Skeletal muscle tissue (tissue), 3 donors: ENCODE measurements at regions not wholly inside any gene's neighbourhood (a gene's known extent, or its start where the extent isn't known, plus 50 kb on each side); places are given as distances from the start of the nearest gene placed in this dataset.
"Not testable (repeated sequence)": the region's sequence is repeated elsewhere in the genome, so short reads cannot be mapped to it uniquely, and the experiment has no call there.

Experiments
- H3K27ac ChIP-seq: one replicate; pipeline ENCODE4 v1.7.0; 2013; ENCODE audit warnings: mild to moderate bottlenecking, low read depth, low read length, inconsistent platforms
- H3K27me3 ChIP-seq, 3 donors: one replicate each; pipeline ENCODE4 v1.7.0; 2013; ENCODE audit warnings: low read length in 3 of 3; ENCODE audit not compliant: control insufficient read depth in 3 of 3, insufficient read depth in 3 of 3
- H3K36me3 ChIP-seq, 3 donors: one replicate each; pipeline ENCODE4 v1.7.0; 2013; ENCODE audit warnings: low read length in 3 of 3; ENCODE audit not compliant: control insufficient read depth in 3 of 3, insufficient read depth in 3 of 3
- H3K4me1 ChIP-seq, 3 donors: one replicate each; pipeline ENCODE4 v1.7.0; 2013; ENCODE audit warnings: low read length in 3 of 3, mild to moderate bottlenecking in 3 of 3; ENCODE audit not compliant: control insufficient read depth in 3 of 3, insufficient read depth in 3 of 3
- H3K4me3 ChIP-seq, 3 donors: one replicate each; pipeline ENCODE4 v1.7.0; 2013; ENCODE audit warnings: low read length in 3 of 3
- H3K9ac ChIP-seq, 3 donors: one replicate each; pipeline ENCODE4 v1.7.0; 2013; ENCODE audit warnings: low read length in 3 of 3, mild to moderate bottlenecking in 3 of 3, moderate library complexity in 2 of 3, low read depth in 1 of 3
- H3K9me3 ChIP-seq, 3 donors: one replicate each; pipeline ENCODE4 v1.7.0; 2013; ENCODE audit warnings: low read length in 3 of 3; ENCODE audit not compliant: control insufficient read depth in 3 of 3
- donor health status: Osteomylitis.

- not testable (repeated sequence) for H3K36me3 ChIP-seq, H3K4me3 ChIP-seq, H3K27ac ChIP-seq, H3K4me1 ChIP-seq, H3K9me3 ChIP-seq, H3K27me3 ChIP-seq, H3K9ac ChIP-seq
Measured at GRCh38 chr10:118902656-118903055, 126.9 kb upstream of the NANOS1 start.

GRCh38 chr10:118903251-118903650 is 126.3 kb upstream of the NANOS1 start:
- no peaks in the 10 kb centered on the region for H3K4me1 ChIP-seq
- no peaks in the 10 kb centered on the region for H3K36me3 ChIP-seq
- H3K9ac ChIP-seq, result no peak overlapping the region
- H3K27ac ChIP-seq, result no peak overlapping the region
- H3K4me3 ChIP-seq, result no peak overlapping the region
- H3K27me3 ChIP-seq, result no peaks in the 10 kb centered on the region
- no peaks in the 10 kb centered on the region for H3K9me3 ChIP-seq

DNA sequence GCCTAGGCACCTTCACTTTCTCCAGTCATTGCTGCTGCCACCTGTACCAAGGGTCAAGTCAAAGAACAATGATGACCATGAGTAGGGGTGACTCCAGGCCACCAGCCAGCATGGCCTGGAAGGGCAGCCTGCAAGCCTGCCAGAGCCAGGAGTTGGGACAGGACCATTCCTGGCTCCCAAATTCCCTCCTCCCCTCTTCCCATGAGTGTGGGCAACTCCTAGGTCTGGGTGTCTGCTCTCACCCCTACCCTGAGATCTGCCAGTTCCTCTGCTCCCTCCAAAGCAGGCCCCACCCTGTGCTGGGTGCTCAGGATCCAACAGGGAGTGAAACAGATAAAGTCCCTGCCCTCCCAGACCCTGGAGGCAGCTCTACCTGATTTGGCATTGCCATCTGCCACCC is 125.8 kb upstream of the NANOS1 start:
- no peak overlapping the region for H3K9ac ChIP-seq
- H3K27ac ChIP-seq, result no peak overlapping the region
- H3K27me3 ChIP-seq, result no peaks in the 10 kb centered on the region
- no peak overlapping the region for H3K4me3 ChIP-seq
- H3K4me1 ChIP-seq, result peaks cover 0 to 3% (median 0%) of the 10 kb centered on the region in 3 donors
- H3K36me3 ChIP-seq, result no peaks in the 10 kb centered on the region
- no peaks in the 10 kb centered on the region for H3K9me3 ChIP-seq

GRCh38 chr10:118904286-118904685 is 125.2 kb upstream of the NANOS1 start:
- Histone ChIP-seq H3K27ac (no peak overlapping the region), H3K36me3 (no peaks in the 10 kb centered on the region), H3K9me3 (no peaks in the 10 kb centered on the region), H3K4me1 (peaks cover 0 to 3% (median 0%) of the 10 kb centered on the region in 3 donors), H3K27me3 (no peaks in the 10 kb centered on the region), H3K4me3 (no peak overlapping the region), H3K9ac (no peak overlapping the region)

DNA sequence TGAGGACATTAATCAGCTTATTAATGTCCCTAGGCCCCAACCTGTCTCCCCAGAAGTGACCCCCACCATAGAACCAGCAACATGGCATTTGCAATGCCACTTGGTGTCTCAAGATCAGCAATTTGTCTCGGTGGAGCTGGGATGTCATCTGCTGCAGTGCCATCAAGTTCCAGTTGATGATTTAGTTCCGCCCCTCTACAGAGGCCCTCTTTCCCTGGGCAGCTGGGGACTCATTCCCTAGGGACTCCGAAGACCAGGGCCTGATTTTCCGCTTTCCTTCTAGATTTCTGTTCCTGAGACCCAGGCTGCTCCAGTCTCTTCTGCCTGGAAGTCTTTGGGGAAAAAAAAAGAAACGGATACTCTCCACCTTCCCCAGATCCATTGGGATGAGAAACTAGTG is 122.5 kb upstream of the NANOS1 start:
- no peak overlapping the region for H3K9ac ChIP-seq
- H3K27me3 ChIP-seq, result no peaks in the 10 kb centered on the region
- no peaks in the 10 kb centered on the region for H3K9me3 ChIP-seq
- peaks cover 0 to 3% (median 0%) of the 10 kb centered on the region in 3 donors for H3K4me1 ChIP-seq
- H3K4me3 ChIP-seq, result no peak overlapping the region
- no peaks in the 10 kb centered on the region for H3K36me3 ChIP-seq
- H3K27ac ChIP-seq, result no peak overlapping the region

DNA sequence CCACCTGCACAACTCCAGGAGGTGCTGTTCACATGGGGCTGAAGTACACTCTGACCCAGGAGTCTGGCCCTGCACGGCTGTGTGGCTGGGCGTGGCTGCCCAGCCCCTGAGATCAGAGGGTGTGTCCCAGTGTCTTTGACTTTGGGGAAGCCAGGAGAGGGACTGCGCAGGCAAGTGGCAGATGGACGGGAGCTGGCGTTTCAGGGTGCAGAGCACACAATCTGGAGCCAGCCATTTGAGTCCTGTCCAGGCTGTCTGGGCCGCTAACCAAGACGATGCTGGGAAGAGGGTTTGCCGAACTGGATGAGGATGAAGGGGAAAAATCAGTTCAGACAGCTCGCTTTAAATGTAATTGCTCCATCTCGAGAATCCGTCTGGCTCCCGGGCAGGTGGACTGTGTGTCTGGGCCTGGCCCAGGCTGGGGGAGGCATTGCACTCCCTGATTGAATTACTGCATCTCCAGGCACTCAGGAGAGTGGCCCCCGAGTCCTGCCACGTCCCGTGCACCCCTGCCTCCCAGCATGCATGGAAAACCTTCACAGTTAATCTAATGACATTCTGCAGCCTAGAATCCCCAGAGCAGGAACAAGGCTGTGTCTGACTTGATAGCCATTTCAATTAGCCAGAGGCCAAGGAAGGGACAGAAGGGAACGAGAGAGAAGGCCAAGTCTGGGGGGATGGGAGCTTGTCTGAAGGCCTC is 120.8 kb upstream of the NANOS1 start:
- no peak overlapping the region for H3K9ac ChIP-seq
- no peaks in the 10 kb centered on the region for H3K9me3 ChIP-seq
- H3K4me3 ChIP-seq, result no peak overlapping the region
- no peaks in the 10 kb centered on the region for H3K27me3 ChIP-seq
- peaks cover 0 to 8% (median 0%) of the 10 kb centered on the region in 3 donors for H3K4me1 ChIP-seq
- H3K36me3 ChIP-seq, result no peaks in the 10 kb centered on the region
- no peak overlapping the region for H3K27ac ChIP-seq

GRCh38 chr10:118910702-118911101 is 118.8 kb upstream of the NANOS1 start:
- no peak overlapping the region for H3K9ac ChIP-seq
- H3K27ac ChIP-seq, result no peak overlapping the region
- H3K9me3 ChIP-seq, result no peaks in the 10 kb centered on the region
- peaks cover 0 to 8% (median 0%) of the 10 kb centered on the region in 3 donors for H3K4me1 ChIP-seq
- H3K27me3 ChIP-seq, result no peaks in the 10 kb centered on the region
- H3K4me3 ChIP-seq, result no peak overlapping the region
- no peaks in the 10 kb centered on the region for H3K36me3 ChIP-seq

GRCh38 chr10:118911363-118911762 is 118.2 kb upstream of the NANOS1 start:
- Histone ChIP-seq H3K27me3 (no peaks in the 10 kb centered on the region), H3K36me3 (no peaks in the 10 kb centered on the region), H3K27ac (no peak overlapping the region), H3K9me3 (no peaks in the 10 kb centered on the region), H3K4me1 (peaks cover 0 to 8% (median 0%) of the 10 kb centered on the region in 3 donors), H3K9ac (no peak overlapping the region), H3K4me3 (no peak overlapping the region)

- Histone ChIP-seq H3K4me1 (peaks cover 0 to 8% (median 0%) of the 10 kb centered on the region in 3 donors), H3K36me3 (no peaks in the 10 kb centered on the region), H3K4me3 (no peak overlapping the region), H3K9ac (no peak overlapping the region), H3K27ac (no peak overlapping the region), H3K9me3 (no peaks in the 10 kb centered on the region), H3K27me3 (no peaks in the 10 kb centered on the region)
Measured at GRCh38 chr10:118912961-118913600, 116.4 kb upstream of the NANOS1 start.

GRCh38 chr10:118913825-118914224 is 115.7 kb upstream of the NANOS1 start:
- H3K27ac ChIP-seq, result no peak overlapping the region

More at GRCh38 chr10:118913825-118914224, 115.7 kb upstream of the NANOS1 start:
- no peaks in the 10 kb centered on the region for H3K27me3 ChIP-seq
- H3K4me1 ChIP-seq, result peaks cover 0 to 5% (median 0%) of the 10 kb centered on the region in 3 donors
- H3K36me3 ChIP-seq, result no peaks in the 10 kb centered on the region
- no peak overlapping the region for H3K4me3 ChIP-seq
- no peaks in the 10 kb centered on the region for H3K9me3 ChIP-seq
- H3K9ac ChIP-seq, result no peak overlapping the region
